Ascending aorta (tissue), 2 donors: ENCODE measurements at regions not wholly inside any gene's neighbourhood (a gene's known extent, or its start where the extent isn't known, plus 50 kb on each side); places are given as distances from the start of the nearest gene placed in this dataset.

ENCODE experiments used
- DNase-seq, 2 donors: peaks; one replicate each; pipeline ENCODE4 v3.0.0-alpha.2; 2019; ENCODE audit warnings: low spot score in 2 of 2
- H3K27ac ChIP-seq, 2 donors: fragments of 200-600 bp; sonication (generic); one replicate each; pipeline ENCODE4 v1.5.1; 2016 to 2017; ENCODE audit warnings: mild to moderate bottlenecking in 1 of 2
- H3K27me3 ChIP-seq: fragments of 200-600 bp; sonication (generic); one replicate; pipeline ENCODE4 v1.5.1; 2017
- H3K36me3 ChIP-seq, 2 donors: fragments of 200-600 bp; sonication (generic); one replicate each; pipeline ENCODE4 v1.5.1; 2016
- H3K4me1 ChIP-seq, 2 donors: fragments of 200-600 bp; sonication (generic); one replicate each; pipeline ENCODE4 v1.5.1; 2016 to 2017; ENCODE audit warnings: mild to moderate bottlenecking in 1 of 2
- H3K4me3 ChIP-seq, 2 donors: fragments of 200-600 bp; sonication (generic); one replicate each; pipeline ENCODE4 v1.5.1; 2016 to 2017; ENCODE audit warnings: mild to moderate bottlenecking in 1 of 2
- H3K9me3 ChIP-seq, 2 donors: fragments of 200-600 bp; sonication (generic); one replicate each; pipeline ENCODE4 v1.5.1; 2016
- CTCF ChIP-seq, 3 experiments: fragments of 200-600 bp in 2 of 3; fragments of 450-650 bp in 1 of 3; sonication (generic) in 2 of 3; IDR thresholded peaks; one replicate each; pipeline ENCODE4 v1.5.1; 2016 to 2019; ENCODE audit warnings: antibody characterized with exemption in 3 of 3, mild to moderate bottlenecking in 1 of 3, moderate library complexity in 1 of 3
- intact Hi-C: fragments of 100-400 bp; cut with DNase I; formaldehyde crosslinking; loops from one replicate; pipeline ENCODE4 v1.15.1; 2023

- Histone ChIP-seq H3K4me3 (peak overlapping the region; percentile 3 to 30), H3K4me1 (peaks cover 0 to 6% of the 10 kb centered on the region in 2 donors), H3K36me3 (no peaks in the 10 kb centered on the region), H3K27me3 (no peaks in the 10 kb centered on the region), H3K9me3 (no peaks in the 10 kb centered on the region), H3K27ac (peak overlapping the region in 1 of 2 donors; percentile 32)
- DNase-seq: no peak
- intact Hi-C loops: no loop called here
- TF ChIP-seq CTCF (IDR thresholded peaks at IDR 0.05): no peak
Measured at GRCh38 chr14:61111209-61111665, 130.2 kb downstream of the SLC38A6 start.

- no peak for TF ChIP-seq CTCF (IDR thresholded peaks at IDR 0.05)
- H3K4me1 ChIP-seq: peaks cover 0 to 6% of the 10 kb centered on the region in 2 donors
Measured at GRCh38 chr14:61110316-61111082, 129.5 kb downstream of the SLC38A6 start.

DNA sequence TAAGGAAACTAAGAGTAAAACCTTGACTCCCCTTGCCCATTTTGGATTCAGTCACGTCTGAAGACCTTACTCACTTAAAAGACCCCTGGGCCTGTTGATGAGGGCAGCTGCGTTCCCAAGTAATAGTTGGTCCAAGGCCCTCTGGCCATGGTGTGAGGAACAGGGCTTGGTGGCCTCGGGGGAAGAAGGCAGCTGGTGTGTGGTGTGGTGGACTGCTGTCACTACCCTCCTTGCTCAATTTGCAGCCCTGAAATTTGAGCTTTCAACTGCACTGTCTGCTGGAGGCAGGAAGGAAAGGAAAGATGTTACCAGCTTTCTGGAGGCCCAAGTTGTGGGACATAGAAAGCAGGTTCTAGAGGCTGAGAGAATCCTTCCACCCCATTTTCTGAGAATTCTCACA lies 128.2 kb downstream of the SLC38A6 start:
- no peaks in the 10 kb centered on the region for H3K36me3 ChIP-seq
- DNase-seq: no peak
- TF ChIP-seq CTCF (IDR thresholded peaks at IDR 0.05): no peak
- H3K27me3 ChIP-seq: no peaks in the 10 kb centered on the region
- no peak overlapping the region for H3K27ac ChIP-seq
- peaks cover 0 to 7% of the 10 kb centered on the region in 2 donors for H3K4me1 ChIP-seq
- intact Hi-C loops: no loop called here
- no peaks in the 10 kb centered on the region for H3K9me3 ChIP-seq
- no peak overlapping the region for H3K4me3 ChIP-seq

More at GRCh38 chr14:61110316-61111082, 129.5 kb downstream of the SLC38A6 start:
- DNase-seq: no peak
- Histone ChIP-seq H3K4me3 (peak overlapping the region in 1 of 2 donors; percentile 30), H3K27ac (peak overlapping the region in 1 of 2 donors; percentile 32), H3K36me3 (no peaks in the 10 kb centered on the region), H3K27me3 (no peaks in the 10 kb centered on the region), H3K9me3 (no peaks in the 10 kb centered on the region)
- intact Hi-C loops: no loop called here

DNA sequence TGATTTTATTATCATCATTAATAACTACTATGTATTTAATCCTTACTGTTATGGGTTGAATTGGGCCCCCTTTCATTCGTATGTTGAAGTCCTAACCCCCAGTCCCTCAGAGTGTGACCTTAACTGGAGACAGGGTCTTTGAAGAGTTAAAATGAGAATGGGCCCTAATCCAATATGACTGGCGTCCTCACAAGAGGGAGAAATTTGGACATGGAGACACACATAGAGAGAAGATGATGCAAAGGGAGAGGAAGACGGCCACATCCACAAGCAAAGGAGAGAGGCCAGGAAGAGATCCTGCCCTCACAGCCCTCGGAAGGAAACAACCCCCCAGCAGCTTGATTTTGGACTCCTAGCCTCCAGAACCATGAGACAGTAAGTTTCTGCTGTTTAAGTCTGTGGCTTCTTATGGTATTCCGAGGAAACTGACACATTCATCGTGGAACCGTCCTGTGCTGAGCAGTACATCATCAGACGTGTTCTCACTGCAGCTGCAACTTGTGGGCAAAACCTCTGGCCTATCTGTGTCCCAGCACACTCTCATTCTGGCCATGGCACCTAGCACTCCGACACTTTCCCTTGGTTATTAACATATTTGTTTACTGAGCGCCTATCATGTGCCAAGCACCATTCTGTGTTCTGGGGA lies 127.6 kb downstream of the SLC38A6 start:
- H3K27me3 ChIP-seq: no peaks in the 10 kb centered on the region
- no peak overlapping the region for H3K27ac ChIP-seq
- H3K4me1 ChIP-seq: peaks cover 3 to 11% of the 10 kb centered on the region in 2 donors
- no peaks in the 10 kb centered on the region for H3K36me3 ChIP-seq
- TF ChIP-seq CTCF (IDR thresholded peaks at IDR 0.05): no peak
- H3K9me3 ChIP-seq: no peaks in the 10 kb centered on the region
- DNase-seq: no peak
- intact Hi-C loops: no loop called here
- H3K4me3 ChIP-seq: no peak overlapping the region

DNA sequence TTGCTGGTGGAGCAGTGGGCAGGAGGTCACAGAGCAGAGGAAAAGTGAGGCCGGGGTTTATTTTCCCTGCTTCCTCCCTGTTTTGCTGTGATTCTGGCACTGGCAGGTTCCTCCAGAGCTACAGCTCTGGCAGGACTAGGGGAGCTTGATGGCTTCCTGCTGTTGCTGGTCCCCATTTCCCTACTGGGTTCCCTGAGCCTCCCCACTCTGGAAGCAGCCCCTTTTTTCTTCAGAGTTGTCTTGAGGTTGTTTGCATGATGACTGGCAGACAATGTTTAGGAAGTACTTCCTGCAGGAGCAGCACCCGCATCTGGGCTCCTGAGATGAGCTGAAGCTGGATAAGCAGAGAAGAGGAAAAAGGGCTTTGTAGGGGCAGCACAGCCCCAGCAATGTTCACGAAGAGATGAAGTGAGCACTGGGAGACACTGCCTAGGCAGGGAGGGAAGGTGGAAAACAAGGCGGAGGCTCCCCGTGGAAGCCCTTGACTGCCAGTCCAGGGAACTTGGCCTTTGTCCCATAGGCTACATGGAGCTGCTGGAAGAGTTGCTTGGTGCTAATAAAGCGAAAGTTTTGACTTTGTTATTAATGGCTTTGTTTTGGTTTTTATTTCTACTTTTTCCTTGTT lies 126.9 kb downstream of the SLC38A6 start:
- Histone ChIP-seq H3K4me3 (no peak overlapping the region), H3K4me1 (peaks cover 9 to 18% of the 10 kb centered on the region in 2 donors), H3K27ac (no peak overlapping the region), H3K27me3 (no peaks in the 10 kb centered on the region), H3K9me3 (no peaks in the 10 kb centered on the region), H3K36me3 (no peaks in the 10 kb centered on the region)
- no peak for DNase-seq
- TF ChIP-seq CTCF (IDR thresholded peaks at IDR 0.05): no peak
- intact Hi-C loops: no loop called here
